Small intestine (tissue), 7 donors: ENCODE measurements at regions not wholly inside any gene's neighbourhood (a gene's known extent, or its start where the extent isn't known, plus 50 kb on each side); places are given as distances from the start of the nearest gene placed in this dataset.
A peak's percentile ranks its signal among the peaks of the same experiment; 100 is the strongest.

Experiments used
- DNase-seq, 2 donors: peaks; one replicate each; pipeline versions ENCODE4 v3.0.0 to v3.0.0-alpha.2; 2013
- FAIRE-seq: peaks from 2 replicates; lab custom pipeline; 2012; peaks lifted over from hg19 to GRCh38; lab: Jason Lieb, UNC
- H3K27ac ChIP-seq, 3 donors: one replicate each; pipeline ENCODE4 v1.5.1; 2013; ENCODE audit warnings: low read length in 2 of 3, mild to moderate bottlenecking in 2 of 3, control low read depth in 1 of 3, inconsistent platforms in 1 of 3, low read depth in 1 of 3, moderate library complexity in 1 of 3
- H3K27me3 ChIP-seq, 3 donors: one replicate each; pipeline ENCODE4 v1.6.1; 2013; ENCODE audit warnings: low read length in 3 of 3, inconsistent platforms in 1 of 3; ENCODE audit not compliant: control insufficient read depth in 3 of 3, insufficient read depth in 3 of 3
- H3K36me3 ChIP-seq, 3 donors: one replicate each; pipeline ENCODE4 v1.6.1; 2013; ENCODE audit warnings: low read length in 3 of 3, inconsistent platforms in 1 of 3, low read depth in 1 of 3, mild to moderate bottlenecking in 1 of 3, moderate library complexity in 1 of 3; ENCODE audit not compliant: control insufficient read depth in 3 of 3, insufficient read depth in 2 of 3
- H3K4me1 ChIP-seq, 3 donors: one replicate each; pipeline ENCODE4 v1.6.1; 2013; ENCODE audit warnings: low read length in 2 of 3, inconsistent platforms in 1 of 3, low read depth in 1 of 3, mild to moderate bottlenecking in 1 of 3, moderate library complexity in 1 of 3; ENCODE audit not compliant: control insufficient read depth in 3 of 3, insufficient read depth in 2 of 3
- H3K4me3 ChIP-seq, 3 donors: one replicate each; pipeline ENCODE4 v1.5.1; 2013; ENCODE audit warnings: low read length in 3 of 3, control low read depth in 1 of 3, inconsistent platforms in 1 of 3, low read depth in 1 of 3, mild to moderate bottlenecking in 1 of 3, moderate library complexity in 1 of 3
- H3K9me3 ChIP-seq, 2 donors: one replicate each; pipeline ENCODE4 v1.6.1; 2013; ENCODE audit warnings: low read depth in 1 of 2, low read length in 1 of 2; ENCODE audit not compliant: control insufficient read depth in 2 of 2, insufficient read depth in 1 of 2
- WGBS, 3 donors: extraction: QIAGEN DNeasy Blood & Tissue Kit; methylation state at CpG; one replicate each; pipeline ENCODE4 v1.1.7; 2013; 5-methylcytosine and 5-hydroxymethylcytosine counted together
- donor health status: healthy with polysubstance abuse.
- donor health status: control.
- donor health status: control.
- donor health status: Bipolar disorder and iron deficiency.
- donor health status: healthy.

GRCh38 chr9:121566481-121567465 is 67.1 kb upstream of the GGTA1 start:
- Histone ChIP-seq H3K4me3 (peak overlapping the region in 1 of 3 donors; percentile 18), H3K36me3 (no peaks in the 10 kb centered on the region), H3K4me1 (peaks cover 0 to 17% (median 0%) of the 10 kb centered on the region in 3 donors), H3K27me3 (peaks cover 0 to 7% (median 0%) of the 10 kb centered on the region in 3 donors), H3K27ac (peak overlapping the region in 2 of 3 donors; percentile 48 to 55), H3K9me3 (no peaks in the 10 kb centered on the region)
- no peak for FAIRE-seq
- WGBS, 3 donors, result 66 to 90% (median 83%) methylated on average over 27 of the region's 27 CpGs
- DNase-seq, result no peak

- H3K36me3 ChIP-seq, result no peaks in the 10 kb centered on the region
- H3K4me3 ChIP-seq, result peak overlapping the region in 1 of 3 donors; percentile 18
- peaks cover 0 to 7% (median 0%) of the 10 kb centered on the region in 3 donors for H3K27me3 ChIP-seq
- H3K4me1 ChIP-seq, result peaks cover 0 to 17% (median 0%) of the 10 kb centered on the region in 3 donors
- DNase-seq, result no peak
- no peak for FAIRE-seq
- WGBS, 3 donors, result 50 to 63% (median 61%) methylated on average over 19 of the region's 19 CpGs
- no peaks in the 10 kb centered on the region for H3K9me3 ChIP-seq
- H3K27ac ChIP-seq, result peak overlapping the region in 2 of 3 donors; percentile 48 to 55
These were observed 68.1 kb upstream of the GGTA1 start for GRCh38 chr9:121567500-121568342.

- no peak for DNase-seq
- WGBS, 3 donors, result 40 to 45% (median 44%) methylated on average over 9 of the region's 9 CpGs
- Histone ChIP-seq H3K4me1 (peaks cover 0 to 17% (median 0%) of the 10 kb centered on the region in 3 donors), H3K27me3 (peaks cover 0 to 5% (median 0%) of the 10 kb centered on the region in 3 donors), H3K9me3 (no peaks in the 10 kb centered on the region), H3K27ac (peak overlapping the region in 1 of 3 donors; percentile 33), H3K36me3 (no peaks in the 10 kb centered on the region), H3K4me3 (peak overlapping the region in 1 of 3 donors; percentile 15)
- FAIRE-seq, result no peak
These were observed 69.0 kb upstream of the GGTA1 start for GRCh38 chr9:121568343-121569265.

GRCh38 chr9:121569266-121569648 is 69.6 kb upstream of the GGTA1 start:
- FAIRE-seq, result no peak
- no peak for DNase-seq
- H3K27me3 ChIP-seq, result peaks cover 0 to 5% (median 0%) of the 10 kb centered on the region in 3 donors
- no peaks in the 10 kb centered on the region for H3K36me3 ChIP-seq
- no peak overlapping the region for H3K27ac ChIP-seq
- no peaks in the 10 kb centered on the region for H3K9me3 ChIP-seq
- no peak overlapping the region for H3K4me3 ChIP-seq
- H3K4me1 ChIP-seq, result peaks cover 0 to 17% (median 0%) of the 10 kb centered on the region in 3 donors
- WGBS, 3 donors, result 61 to 68% (median 65%) methylated on average over 3 of the region's 3 CpGs

GRCh38 chr9:121572581-121572980 is 72.9 kb upstream of the GGTA1 start:
- Histone ChIP-seq H3K36me3 (no peaks in the 10 kb centered on the region), H3K27ac (no peak overlapping the region), H3K4me1 (peaks cover 0 to 11% (median 0%) of the 10 kb centered on the region in 3 donors), H3K9me3 (no peaks in the 10 kb centered on the region), H3K4me3 (no peak overlapping the region), H3K27me3 (no peaks in the 10 kb centered on the region)
- FAIRE-seq (no peak), DNase-seq (no peak)
- 79 to 88% (median 81%) methylated on average over 7 of the region's 7 CpGs for WGBS, 3 donors

GRCh38 chr9:121573717-121574485 is 74.3 kb upstream of the GGTA1 start:
- WGBS, 3 donors, result 68 to 84% (median 74%) methylated on average over 10 of the region's 10 CpGs
- Histone ChIP-seq H3K27ac (no peak overlapping the region), H3K4me1 (no peaks in the 10 kb centered on the region), H3K4me3 (no peak overlapping the region), H3K9me3 (no peaks in the 10 kb centered on the region), H3K36me3 (no peaks in the 10 kb centered on the region), H3K27me3 (no peaks in the 10 kb centered on the region)
- no peak for DNase-seq
- FAIRE-seq, result no peak

GRCh38 chr9:121574774-121575519 is 75.3 kb upstream of the GGTA1 start:
- Histone ChIP-seq H3K27ac (no peak overlapping the region), H3K36me3 (no peaks in the 10 kb centered on the region), H3K9me3 (no peaks in the 10 kb centered on the region), H3K4me1 (no peaks in the 10 kb centered on the region), H3K27me3 (no peaks in the 10 kb centered on the region), H3K4me3 (no peak overlapping the region)
- DNase-seq, result no peak
- no peak for FAIRE-seq
- 79 to 85% (median 85%) methylated on average over 18 of the region's 18 CpGs for WGBS, 3 donors
